ENCODE measurements at regions not wholly inside any gene's neighbourhood (a gene's known extent, or its start where the extent isn't known, plus 50 kb on each side); places are given as distances from the start of the nearest gene placed in this dataset.

DNA sequence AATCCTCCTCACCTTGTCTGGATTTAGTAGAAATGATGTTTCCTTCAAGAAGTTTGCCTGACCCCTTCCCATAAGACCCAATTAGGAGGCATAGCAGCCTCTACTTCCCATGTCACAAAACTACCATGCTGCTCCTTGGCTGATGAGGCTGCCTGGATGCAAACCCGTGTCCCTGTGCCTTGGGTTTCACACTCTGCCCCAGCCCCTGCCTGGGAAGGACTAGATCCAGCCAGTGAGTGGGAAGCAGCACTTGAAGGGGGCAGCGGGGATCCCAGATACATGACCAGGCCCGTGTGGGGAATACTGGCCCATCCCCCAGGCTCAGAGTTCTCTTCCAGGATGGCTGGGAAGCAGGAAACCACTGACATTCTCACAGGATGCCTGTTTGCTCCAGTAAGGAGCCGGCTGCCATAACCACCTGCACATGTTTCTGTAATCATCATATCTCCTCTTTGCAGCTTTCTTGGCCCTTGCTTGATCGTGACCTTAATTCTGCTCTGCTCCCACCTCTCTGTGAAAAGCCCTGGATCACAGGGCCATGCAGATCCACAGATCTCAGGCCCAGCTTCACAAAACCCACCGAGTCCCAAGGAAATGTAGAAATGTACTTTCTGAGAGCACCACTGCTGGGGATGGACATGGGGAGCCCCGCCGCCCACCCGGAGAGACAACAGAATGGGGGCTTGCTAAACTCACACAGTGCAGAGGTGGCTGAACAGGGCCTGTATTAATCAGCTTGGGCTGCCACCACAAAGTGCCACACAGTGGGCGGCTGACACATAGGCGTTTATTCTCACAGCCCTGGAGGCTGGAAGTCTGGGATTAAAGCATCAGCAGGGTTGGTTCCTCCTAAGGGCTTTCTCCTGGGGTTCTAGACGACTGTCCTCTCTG lies 287.8 kb upstream of the IGFBP3 start:
- no peak for ATAC-seq
- H3K36me3 ChIP-seq (ENCODE audit: control insufficient read depth in 2 of 2, insufficient read depth in 2 of 2, low read length in 1 of 2) = no peaks in the 10 kb centered on the region
- H4K20me1 ChIP-seq (ENCODE audit: control insufficient read depth, insufficient read depth) = no peaks in the 10 kb centered on the region
- BruUV-seq (replicated peaks) = no TSS peak
- no peak overlapping the region for H3K9ac ChIP-seq (ENCODE audit: control insufficient read depth, insufficient read depth, low read length)
- intact Hi-C loops (cut with micrococcal nuclease; ENCODE audit: unreplicated experiment) = no loop called here
- 35% methylated on average over 12 of the region's 12 CpGs for WGBS (ENCODE audit: insufficient coverage, insufficient replicate concordance, low lambda C conversion rate, missing lambda C conversion rate)
- peaks cover 10% of the 10 kb centered on the region for H3K4me1 ChIP-seq (ENCODE audit: control insufficient read depth, insufficient read depth, low read length)
- ChIA-PET SMC1A (ENCODE audit: uncharacterized antibody, unreplicated experiment) (interaction anchor here (1.0 to 1.3 kb wide), 2 partner anchors 10 to 13 kb away, joined by 3 to 4 read pairs; no protein-coding TSS in a partner anchor), POLR2A (no interaction called here), RAD21 (ENCODE audit: unreplicated experiment) (no interaction called here), CTCF (no interaction called here)
- H3K27me3 ChIP-seq (replicated peaks in 1 of 2; ENCODE audit: control insufficient read depth in 2 of 2, insufficient read depth in 2 of 2, low read length in 1 of 2) = no peaks in the 10 kb centered on the region
- in situ Hi-C loops (cut with MboI) = no loop called here
- no peak overlapping the region for H3K4me3 ChIP-seq
- no peak overlapping the region for H3K27ac ChIP-seq (ENCODE audit: control insufficient read depth, insufficient read depth)
- no peak for DNase-seq (ENCODE audit: low read depth, low spot score)
- H2AFZ ChIP-seq (ENCODE audit: control insufficient read depth, low read depth, low read length) = no peak overlapping the region
- no peaks in the 10 kb centered on the region for H3K79me2 ChIP-seq (ENCODE audit: control insufficient read depth, insufficient read depth, low read length)
- H3K4me2 ChIP-seq (ENCODE audit: control insufficient read depth, insufficient read depth) = no peak overlapping the region
- no peak for FAIRE-seq
- H3K9me3 ChIP-seq (replicated peaks; ENCODE audit: control insufficient read depth, insufficient read depth, low read length) = no peaks in the 10 kb centered on the region
- TF ChIP-seq JUNB (IDR thresholded peaks at IDR 0.05) = no peak
- TF ChIP-seq TCF7 (IDR thresholded peaks at IDR 0.05; ENCODE audit: borderline replicate concordance) = no peak
- TF ChIP-seq EZH2 (IDR thresholded peaks at IDR 0.05; ENCODE audit: borderline replicate concordance, control insufficient read depth, low read depth, low read length) = no peak
- no peak for TF ChIP-seq SREBF1 (IDR thresholded peaks at IDR 0.05; ENCODE audit: low read length)
- no peak for TF ChIP-seq NBN (IDR thresholded peaks at IDR 0.05)
- no peak for TF ChIP-seq ZNF622 (IDR thresholded peaks at IDR 0.05)
- no peak for TF ChIP-seq KLF5 (IDR thresholded peaks at IDR 0.05; ENCODE audit: partially characterized antibody)
- no peak for TF ChIP-seq ESRRA (IDR thresholded peaks at IDR 0.05; ENCODE audit: low read length)
- no peak for TF ChIP-seq WRNIP1 (IDR thresholded peaks at IDR 0.05; ENCODE audit: borderline replicate concordance, low read depth, low read length)
- TF ChIP-seq, protein P1, sequence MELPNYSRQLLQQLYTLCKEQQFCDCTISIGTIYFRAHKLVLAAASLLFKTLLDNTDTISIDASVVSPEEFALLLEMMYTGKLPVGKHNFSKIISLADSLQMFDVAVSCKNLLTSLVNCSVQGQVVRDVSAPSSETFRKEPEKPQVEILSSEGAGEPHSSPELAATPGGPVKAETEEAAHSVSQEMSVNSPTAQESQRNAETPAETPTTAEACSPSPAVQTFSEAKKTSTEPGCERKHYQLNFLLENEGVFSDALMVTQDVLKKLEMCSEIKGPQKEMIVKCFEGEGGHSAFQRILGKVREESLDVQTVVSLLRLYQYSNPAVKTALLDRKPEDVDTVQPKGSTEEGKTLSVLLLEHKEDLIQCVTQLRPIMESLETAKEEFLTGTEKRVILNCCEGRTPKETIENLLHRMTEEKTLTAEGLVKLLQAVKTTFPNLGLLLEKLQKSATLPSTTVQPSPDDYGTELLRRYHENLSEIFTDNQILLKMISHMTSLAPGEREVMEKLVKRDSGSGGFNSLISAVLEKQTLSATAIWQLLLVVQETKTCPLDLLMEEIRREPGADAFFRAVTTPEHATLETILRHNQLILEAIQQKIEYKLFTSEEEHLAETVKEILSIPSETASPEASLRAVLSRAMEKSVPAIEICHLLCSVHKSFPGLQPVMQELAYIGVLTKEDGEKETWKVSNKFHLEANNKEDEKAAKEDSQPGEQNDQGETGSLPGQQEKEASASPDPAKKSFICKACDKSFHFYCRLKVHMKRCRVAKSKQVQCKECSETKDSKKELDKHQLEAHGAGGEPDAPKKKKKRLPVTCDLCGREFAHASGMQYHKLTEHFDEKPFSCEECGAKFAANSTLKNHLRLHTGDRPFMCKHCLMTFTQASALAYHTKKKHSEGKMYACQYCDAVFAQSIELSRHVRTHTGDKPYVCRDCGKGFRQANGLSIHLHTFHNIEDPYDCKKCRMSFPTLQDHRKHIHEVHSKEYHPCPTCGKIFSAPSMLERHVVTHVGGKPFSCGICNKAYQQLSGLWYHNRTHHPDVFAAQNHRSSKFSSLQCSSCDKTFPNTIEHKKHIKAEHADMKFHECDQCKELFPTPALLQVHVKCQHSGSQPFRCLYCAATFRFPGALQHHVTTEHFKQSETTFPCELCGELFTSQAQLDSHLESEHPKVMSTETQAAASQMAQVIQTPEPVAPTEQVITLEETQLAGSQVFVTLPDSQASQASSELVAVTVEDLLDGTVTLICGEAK (IDR thresholded peaks at IDR 0.05; ENCODE audit: borderline replicate concordance) = no peak
- no peak for TF ChIP-seq SP1 (IDR thresholded peaks at IDR 0.05; ENCODE audit: low read depth, low read length)
- no peak for TF ChIP-seq MXI1 (IDR thresholded peaks at IDR 0.05; ENCODE audit: low read depth, low read length)
